Upper lobe of left lung (tissue), 6 donors: ENCODE measurements at regions not wholly inside any gene's neighbourhood (a gene's known extent, or its start where the extent isn't known, plus 50 kb on each side); places are given as distances from the start of the nearest gene placed in this dataset.
"Not testable (repeated sequence)": the region's sequence is repeated elsewhere in the genome, so short reads cannot be mapped to it uniquely, and the experiment has no call there.

Experiments used
- ATAC-seq, 2 donors: fragments of 200-7000 bp; cut with Tn5 transposase; one replicate each; pipeline ENCODE4 v1.9.1; 2022; ENCODE audit warnings: mild to moderate bottlenecking in 2 of 2, moderate library complexity in 2 of 2; ENCODE audit not compliant: low FRiP score in 2 of 2
- DNase-seq, 2 donors: peaks; one replicate each; pipeline ENCODE4 v3.0.0-alpha.2; 2019 to 2020
- H3K27ac ChIP-seq, 4 donors: fragments of 200-600 bp; sonication (generic); one replicate each; pipeline ENCODE4 v1.5.1; 2016 to 2019
- H3K27me3 ChIP-seq, 4 donors: fragments of 200-600 bp; sonication (generic); one replicate each; pipeline ENCODE4 v1.5.1; 2017 to 2019
- H3K36me3 ChIP-seq, 4 donors: fragments of 200-600 bp; sonication (generic); one replicate each; pipeline ENCODE4 v1.5.1; 2016 to 2019
- H3K4me1 ChIP-seq, 4 donors: fragments of 200-600 bp; sonication (generic); one replicate each; pipeline ENCODE4 v1.5.1; 2018 to 2019
- H3K4me3 ChIP-seq, 4 donors: fragments of 200-600 bp; sonication (generic); one replicate each; pipeline ENCODE4 v1.5.1; 2017 to 2019; ENCODE audit warnings: mild to moderate bottlenecking in 2 of 4, moderate library complexity in 1 of 4
- H3K9me3 ChIP-seq, 4 donors: fragments of 200-600 bp; sonication (generic); one replicate each; pipeline ENCODE4 v1.5.1; 2018 to 2019
- CTCF ChIP-seq, 6 experiments: fragments of 450-650 bp in 4 of 6; fragments of 200-600 bp in 2 of 6; sonication (generic) in 2 of 6; IDR thresholded peaks; one replicate each; pipeline ENCODE4 v1.5.1; 2016 to 2019; ENCODE audit warnings: antibody characterized with exemption in 6 of 6
- EP300 ChIP-seq, 4 donors: sonication (generic); formaldehyde crosslinking; IDR thresholded peaks; one replicate each; pipeline ENCODE4 v1.5.1; 2017; ENCODE audit warnings: antibody characterized with exemption in 4 of 4, control low read depth in 2 of 4
- POLR2A ChIP-seq, 4 donors: fragments of 450-650 bp; IDR thresholded peaks; one replicate each; pipeline ENCODE4 v1.5.1; 2016 to 2017; ENCODE audit warnings: antibody characterized with exemption in 4 of 4, mild to moderate bottlenecking in 2 of 4
- POLR2AphosphoS5 ChIP-seq, 2 donors: sonication (generic); formaldehyde crosslinking; IDR thresholded peaks; one replicate each; pipeline ENCODE4 v1.5.1; 2017; ENCODE audit warnings: antibody characterized with exemption in 2 of 2
- WGBS, 2 donors: methylation state at CpG; one replicate each; pipeline ENCODE4 v1.1.5; 2017 to 2018; 5-methylcytosine and 5-hydroxymethylcytosine counted together
- donor health status: DM: no; HTN: no; CAD: no; lungs with moderate emphysema.
- donor health status: DM: no; HTN: yes; CAD: no; lungs with severe emphysema.

GRCh38 chrX:146036000-146036399 lies 218.4 kb downstream of the SLITRK2 start:
- no peak overlapping the region for H3K27ac ChIP-seq
- no peaks in the 10 kb centered on the region for H3K4me1 ChIP-seq
- TF ChIP-seq POLR2AphosphoS5 (IDR thresholded peaks at IDR 0.05) (no peak), EP300 (IDR thresholded peaks at IDR 0.05) (no peak), POLR2A (IDR thresholded peaks at IDR 0.05) (no peak), CTCF (IDR thresholded peaks at IDR 0.05) (no peak)
- WGBS, 2 donors, result 74 to 82% methylated on average over 4 of the region's 4 CpGs
- no peaks in the 10 kb centered on the region for H3K36me3 ChIP-seq
- DNase-seq (no peak), ATAC-seq (no peak)
- H3K4me3 ChIP-seq, result no peak overlapping the region
- no peaks in the 10 kb centered on the region for H3K9me3 ChIP-seq
- H3K27me3 ChIP-seq, result no peaks in the 10 kb centered on the region

- Histone ChIP-seq H3K4me3 (no peak overlapping the region), H3K9me3 (no peaks in the 10 kb centered on the region), H3K27ac (no peak overlapping the region), H3K4me1 (no peaks in the 10 kb centered on the region), H3K27me3 (no peaks in the 10 kb centered on the region), H3K36me3 (no peaks in the 10 kb centered on the region)
- 63 to 79% methylated on average over 3 of the region's 3 CpGs for WGBS, 2 donors
- DNase-seq (no peak), ATAC-seq (no peak)
- no peak for TF ChIP-seq POLR2AphosphoS5 (IDR thresholded peaks at IDR 0.05)
These were observed 224.1 kb downstream of the SLITRK2 start for GRCh38 chrX:146041741-146042140.

- ATAC-seq, H3K36me3 ChIP-seq, H3K4me3 ChIP-seq, H3K27ac ChIP-seq, H3K9me3 ChIP-seq, H3K4me1 ChIP-seq, H3K27me3 ChIP-seq: not testable (repeated sequence)
- peak in 1 of 2 donors; percentile 50 for DNase-seq
- 89 to 91% methylated on average over 6 to 45 of the region's 45 CpGs for WGBS, 2 donors
These were observed 228.5 kb downstream of the SLITRK2 start for GRCh38 chrX:146046011-146046715.

GRCh38 chrX:146049568-146049967 lies 231.9 kb downstream of the SLITRK2 start:
- H3K27ac ChIP-seq, result not testable (repeated sequence)
- 84% methylated on average over 8 of the region's 12 CpGs; no CpG with 5 or more reads in 1 of the 2 donors for WGBS, 2 donors

GRCh38 chrX:146054311-146054710 lies 236.7 kb downstream of the SLITRK2 start:
- Histone ChIP-seq H3K4me1 (no peaks in the 10 kb centered on the region), H3K36me3 (no peaks in the 10 kb centered on the region), H3K27ac (no peak overlapping the region), H3K9me3 (no peaks in the 10 kb centered on the region), H3K27me3 (no peaks in the 10 kb centered on the region), H3K4me3 (no peak overlapping the region)
- TF ChIP-seq CTCF (IDR thresholded peaks at IDR 0.05), result no peak
- no peak for TF ChIP-seq POLR2AphosphoS5 (IDR thresholded peaks at IDR 0.05)
- no peak for TF ChIP-seq EP300 (IDR thresholded peaks at IDR 0.05)
- TF ChIP-seq POLR2A (IDR thresholded peaks at IDR 0.05), result no peak
- ATAC-seq (no peak), DNase-seq (no peak)

More at GRCh38 chrX:146049568-146049967, 231.9 kb downstream of the SLITRK2 start:
- not testable (repeated sequence) for H3K4me1 ChIP-seq, ATAC-seq, H3K27me3 ChIP-seq, H3K9me3 ChIP-seq, H3K4me3 ChIP-seq, H3K36me3 ChIP-seq
- DNase-seq, result peak in 1 of 2 donors; percentile 3

- H3K36me3 ChIP-seq, result no peaks in the 10 kb centered on the region
- H3K27ac ChIP-seq, result no peak overlapping the region
- H3K4me1 ChIP-seq, result no peaks in the 10 kb centered on the region
- H3K27me3 ChIP-seq, result no peaks in the 10 kb centered on the region
- WGBS, 2 donors, result 42 to 58% methylated on average over 2 of the region's 2 CpGs
- ATAC-seq (no peak), DNase-seq (no peak)
- no peak overlapping the region for H3K4me3 ChIP-seq
- no peaks in the 10 kb centered on the region for H3K9me3 ChIP-seq
- TF ChIP-seq POLR2A (IDR thresholded peaks at IDR 0.05) (no peak), EP300 (IDR thresholded peaks at IDR 0.05) (no peak), CTCF (IDR thresholded peaks at IDR 0.05) (no peak), POLR2AphosphoS5 (IDR thresholded peaks at IDR 0.05) (no peak)
These were observed 238.1 kb downstream of the SLITRK2 start for GRCh38 chrX:146055733-146056132.
